ENCODE measurements at regions not wholly inside any gene's neighbourhood (a gene's known extent, or its start where the extent isn't known, plus 50 kb on each side); places are given as distances from the start of the nearest gene placed in this dataset.

- no peak for DNase-seq (ENCODE audit: extremely low read depth, insufficient read length)
- TF ChIP-seq CTCF (IDR thresholded peaks at IDR 0.05; ENCODE audit: insufficient read depth, low read length, poor library complexity, severe bottlenecking) = no peak
- no peaks in the 10 kb centered on the region for H3K27me3 ChIP-seq (replicated peaks; ENCODE audit: control insufficient read depth, insufficient read depth, low read length)
- H3K4me3 ChIP-seq (replicated peaks; ENCODE audit: low read depth, low read length) = no peak overlapping the region
- no peaks in the 10 kb centered on the region for H3K36me3 ChIP-seq (ENCODE audit: control insufficient read depth, insufficient read depth, low read length)
These were observed 248.6 kb downstream of the BCL11B start for GRCh38 chr14:99023371-99023770.

DNA sequence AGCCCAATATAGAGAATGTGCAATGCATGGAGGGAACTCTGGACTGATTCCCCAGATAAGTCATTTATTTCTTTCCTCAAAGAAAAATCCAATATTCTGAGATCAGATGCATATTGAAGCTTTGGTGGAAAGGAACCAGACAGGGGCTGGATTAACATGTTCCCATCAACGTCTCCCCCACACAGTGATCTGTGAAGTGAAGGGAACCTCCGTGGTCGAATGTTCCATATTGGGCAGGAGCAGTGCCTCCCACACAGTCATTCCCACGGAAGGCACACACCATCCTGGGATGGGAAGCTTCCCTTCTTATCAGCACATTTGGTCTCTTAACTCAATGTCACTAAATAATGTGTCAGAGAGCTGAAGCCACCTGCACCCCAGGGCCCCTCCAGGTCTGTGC is 247.1 kb downstream of the BCL11B start:
- Histone ChIP-seq H3K4me3 (replicated peaks; ENCODE audit: low read depth, low read length) (no peak overlapping the region), H3K27me3 (replicated peaks; ENCODE audit: control insufficient read depth, insufficient read depth, low read length) (no peaks in the 10 kb centered on the region), H3K36me3 (ENCODE audit: control insufficient read depth, insufficient read depth, low read length) (no peaks in the 10 kb centered on the region)
- DNase-seq (ENCODE audit: extremely low read depth, insufficient read length) = no peak
- TF ChIP-seq CTCF (IDR thresholded peaks at IDR 0.05; ENCODE audit: insufficient read depth, low read length, poor library complexity, severe bottlenecking) = no peak

- no peak for TF ChIP-seq CTCF (IDR thresholded peaks at IDR 0.05; ENCODE audit: insufficient read depth, low read length, poor library complexity, severe bottlenecking)
- Histone ChIP-seq H3K36me3 (ENCODE audit: control insufficient read depth, insufficient read depth, low read length) (no peaks in the 10 kb centered on the region), H3K27me3 (replicated peaks; ENCODE audit: control insufficient read depth, insufficient read depth, low read length) (no peaks in the 10 kb centered on the region), H3K4me3 (replicated peaks; ENCODE audit: low read depth, low read length) (no peak overlapping the region)
- DNase-seq (ENCODE audit: extremely low read depth, insufficient read length) = no peak
These were observed 246.6 kb downstream of the BCL11B start for GRCh38 chr14:99025418-99025817.

- no peak overlapping the region for H3K4me3 ChIP-seq (replicated peaks; ENCODE audit: low read depth, low read length)
- DNase-seq (ENCODE audit: extremely low read depth, insufficient read length) = no peak
- no peaks in the 10 kb centered on the region for H3K36me3 ChIP-seq (ENCODE audit: control insufficient read depth, insufficient read depth, low read length)
- TF ChIP-seq CTCF (IDR thresholded peaks at IDR 0.05; ENCODE audit: insufficient read depth, low read length, poor library complexity, severe bottlenecking) = no peak
- no peaks in the 10 kb centered on the region for H3K27me3 ChIP-seq (replicated peaks; ENCODE audit: control insufficient read depth, insufficient read depth, low read length)
These were observed 245.5 kb downstream of the BCL11B start for GRCh38 chr14:99026471-99026870.

GRCh38 chr14:99028041-99028440 is 244.0 kb downstream of the BCL11B start:
- no peak for DNase-seq (ENCODE audit: extremely low read depth, insufficient read length)
- no peak for TF ChIP-seq CTCF (IDR thresholded peaks at IDR 0.05; ENCODE audit: insufficient read depth, low read length, poor library complexity, severe bottlenecking)
- Histone ChIP-seq H3K36me3 (ENCODE audit: control insufficient read depth, insufficient read depth, low read length) (no peaks in the 10 kb centered on the region), H3K27me3 (replicated peaks; ENCODE audit: control insufficient read depth, insufficient read depth, low read length) (no peaks in the 10 kb centered on the region), H3K4me3 (replicated peaks; ENCODE audit: low read depth, low read length) (no peak overlapping the region)

- Histone ChIP-seq H3K27me3 (replicated peaks; ENCODE audit: control insufficient read depth, insufficient read depth, low read length) (no peaks in the 10 kb centered on the region), H3K4me3 (replicated peaks; ENCODE audit: low read depth, low read length) (no peak overlapping the region), H3K36me3 (ENCODE audit: control insufficient read depth, insufficient read depth, low read length) (no peaks in the 10 kb centered on the region)
- TF ChIP-seq CTCF (IDR thresholded peaks at IDR 0.05; ENCODE audit: insufficient read depth, low read length, poor library complexity, severe bottlenecking) = no peak
- no peak for DNase-seq (ENCODE audit: extremely low read depth, insufficient read length)
These were observed 243.5 kb downstream of the BCL11B start for GRCh38 chr14:99028521-99028920.

Measured in GM06990 (cell line).